ENCODE measurements at regions not wholly inside any gene's neighbourhood (a gene's known extent, or its start where the extent isn't known, plus 50 kb on each side); places are given as distances from the start of the nearest gene placed in this dataset.

GRCh38 chr7:136339464-136339863 is 362.3 kb upstream of the MTPN start:
- H3K36me3 Mint-ChIP-seq: no peaks in the 10 kb centered on the region
- DNase-seq: no peak
- POLR2A ChIA-PET: no interaction called here
- ATAC-seq (ENCODE audit: low read depth): no peak
- no peaks in the 10 kb centered on the region for H3K9me3 Mint-ChIP-seq
- no peaks in the 10 kb centered on the region for H3K27me3 Mint-ChIP-seq
- no peak overlapping the region for H3K4me3 Mint-ChIP-seq
- H3K27ac Mint-ChIP-seq: no peak overlapping the region
- no peaks in the 10 kb centered on the region for H3K4me1 Mint-ChIP-seq

DNA sequence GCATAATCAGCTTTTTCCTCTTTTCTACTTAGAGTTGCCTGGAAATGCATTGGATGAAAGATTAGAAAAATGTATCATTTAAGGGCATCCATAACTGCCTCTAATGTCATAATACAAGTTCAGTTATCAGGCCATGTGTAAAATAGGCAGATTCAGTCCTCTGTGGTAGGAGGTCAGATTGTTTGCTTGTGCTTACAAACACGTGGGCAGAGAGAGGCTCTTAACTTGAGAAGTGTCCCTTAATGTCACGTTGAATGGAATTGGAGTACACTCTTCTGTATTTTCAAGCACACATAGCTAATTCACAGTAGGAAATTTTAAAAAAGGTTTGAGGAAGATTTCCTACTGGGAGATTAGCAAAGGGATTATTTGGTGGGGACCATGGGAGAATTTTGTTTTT is 359.8 kb upstream of the MTPN start:
- Mint-ChIP-seq H3K4me1 (no peaks in the 10 kb centered on the region), H3K9me3 (no peaks in the 10 kb centered on the region), H3K4me3 (no peak overlapping the region), H3K36me3 (no peaks in the 10 kb centered on the region), H3K27ac (no peak overlapping the region), H3K27me3 (no peaks in the 10 kb centered on the region)
- POLR2A ChIA-PET: no interaction called here
- no peak for DNase-seq
- no peak for ATAC-seq (ENCODE audit: low read depth)

- no peaks in the 10 kb centered on the region for H3K36me3 Mint-ChIP-seq
- DNase-seq (no peak), ATAC-seq (ENCODE audit: low read depth) (no peak)
- no peak overlapping the region for H3K4me3 Mint-ChIP-seq
- POLR2A ChIA-PET: no interaction called here
- no peaks in the 10 kb centered on the region for H3K27me3 Mint-ChIP-seq
- no peaks in the 10 kb centered on the region for H3K9me3 Mint-ChIP-seq
- no peaks in the 10 kb centered on the region for H3K4me1 Mint-ChIP-seq
- no peak overlapping the region for H3K27ac Mint-ChIP-seq
Measured at GRCh38 chr7:136333636-136334035, 356.5 kb upstream of the MTPN start.

- POLR2A ChIA-PET: no interaction called here
- no peaks in the 10 kb centered on the region for H3K27me3 Mint-ChIP-seq
- H3K4me1 Mint-ChIP-seq: no peaks in the 10 kb centered on the region
- H3K36me3 Mint-ChIP-seq: no peaks in the 10 kb centered on the region
- H3K4me3 Mint-ChIP-seq: no peak overlapping the region
- H3K9me3 Mint-ChIP-seq: no peaks in the 10 kb centered on the region
- no peak overlapping the region for H3K27ac Mint-ChIP-seq
- DNase-seq (no peak), ATAC-seq (ENCODE audit: low read depth) (no peak)
Measured at GRCh38 chr7:136326045-136326609, 349.0 kb upstream of the MTPN start.

DNA sequence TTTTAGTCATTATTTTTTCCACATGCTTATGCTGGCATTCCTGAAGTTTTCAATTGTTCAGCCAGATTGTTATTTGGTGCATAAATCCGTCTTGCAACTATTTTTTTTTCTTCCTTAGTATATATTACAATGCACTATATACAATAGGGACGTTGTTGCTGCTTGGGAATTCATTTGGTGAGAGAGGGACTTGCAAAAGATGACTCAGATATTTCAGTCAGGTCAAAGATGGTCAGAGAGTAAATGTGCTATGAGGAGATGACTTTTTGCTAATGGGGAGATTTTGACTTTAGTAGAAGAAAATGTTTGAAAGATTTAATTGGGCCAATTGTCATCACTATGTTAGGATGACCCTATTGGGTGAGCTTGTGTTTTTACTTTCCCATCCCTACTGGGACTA is 348.4 kb upstream of the MTPN start:
- Mint-ChIP-seq H3K27me3 (no peaks in the 10 kb centered on the region), H3K36me3 (no peaks in the 10 kb centered on the region), H3K4me1 (no peaks in the 10 kb centered on the region), H3K9me3 (no peaks in the 10 kb centered on the region), H3K27ac (no peak overlapping the region), H3K4me3 (no peak overlapping the region)
- ATAC-seq (ENCODE audit: low read depth) (no peak), DNase-seq (no peak)
- POLR2A ChIA-PET: no interaction called here

DNA sequence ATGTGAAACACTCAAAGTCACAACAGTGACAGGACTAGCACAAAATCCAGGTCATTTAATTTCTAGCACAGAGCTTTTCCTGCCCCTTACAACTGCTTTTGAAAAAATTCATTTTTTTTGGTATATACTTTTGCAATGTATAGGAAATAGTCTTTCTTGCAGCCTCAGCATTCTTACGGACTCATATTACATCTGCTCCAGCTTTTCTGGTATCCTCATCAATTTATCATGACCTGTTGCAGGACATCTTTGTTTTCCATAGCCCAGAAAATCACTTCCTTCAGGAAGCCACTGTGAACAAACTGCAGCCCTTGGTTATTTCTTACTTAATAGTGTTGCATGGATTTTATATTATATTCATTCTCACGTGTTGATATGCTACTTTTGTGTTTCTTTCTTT is 347.9 kb upstream of the MTPN start:
- H3K4me1 Mint-ChIP-seq: no peaks in the 10 kb centered on the region
- no peak overlapping the region for H3K27ac Mint-ChIP-seq
- DNase-seq: no peak
- H3K4me3 Mint-ChIP-seq: no peak overlapping the region
- peaks cover under 1% of the 10 kb centered on the region for H3K9me3 Mint-ChIP-seq
- POLR2A ChIA-PET: no interaction called here
- no peak for ATAC-seq (ENCODE audit: low read depth)
- no peaks in the 10 kb centered on the region for H3K27me3 Mint-ChIP-seq
- no peaks in the 10 kb centered on the region for H3K36me3 Mint-ChIP-seq

DNA sequence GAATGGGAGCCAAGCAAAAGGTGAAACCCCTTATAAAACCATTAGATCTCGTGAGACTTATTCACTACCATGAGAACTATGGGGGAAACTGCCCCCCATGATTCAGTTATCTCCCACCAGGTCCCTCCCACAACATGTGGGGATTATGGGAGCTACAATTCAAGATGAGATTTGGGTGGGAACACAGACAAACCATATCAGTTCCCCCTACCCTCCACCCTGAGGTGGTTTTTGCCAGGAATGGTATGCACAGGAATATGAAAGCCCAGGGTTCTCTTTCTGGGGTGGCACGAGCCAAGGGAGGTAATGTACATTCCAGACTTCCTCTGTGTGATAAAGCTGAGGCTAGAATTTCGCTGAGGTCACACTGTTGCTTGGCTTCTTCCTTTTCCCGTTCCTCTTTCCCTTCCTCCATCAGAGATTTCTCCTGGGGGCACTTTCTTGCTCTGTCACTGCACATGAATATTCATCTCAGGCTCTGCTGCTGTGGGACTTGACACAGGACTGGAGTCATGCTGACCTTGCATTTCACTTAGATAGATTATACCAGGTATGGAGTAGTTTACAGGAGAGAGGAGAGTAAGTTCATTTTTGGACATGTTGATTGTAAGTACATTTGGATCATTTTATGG is 347.0 kb upstream of the MTPN start:
- Mint-ChIP-seq H3K36me3 (no peaks in the 10 kb centered on the region), H3K4me1 (no peaks in the 10 kb centered on the region), H3K27me3 (no peaks in the 10 kb centered on the region)

DNA sequence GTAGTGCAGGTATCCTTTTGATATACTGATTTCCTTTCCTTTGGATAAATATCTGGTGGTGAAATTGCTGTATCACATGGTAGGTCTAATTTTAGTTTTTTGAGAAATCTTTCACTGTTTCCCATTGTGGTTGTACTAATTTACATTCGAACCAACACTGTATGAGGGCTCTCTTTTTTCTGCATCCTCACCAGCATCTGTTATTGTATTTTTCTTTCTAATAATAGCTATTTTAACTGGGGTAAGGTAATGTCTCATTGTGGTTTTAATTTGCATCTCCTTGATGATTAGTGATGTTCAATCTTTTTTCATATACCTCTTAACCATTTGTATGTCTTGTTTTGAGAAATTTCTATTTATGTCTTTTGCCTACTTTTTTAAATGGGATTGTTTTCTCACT is 335.4 kb upstream of the MTPN start:
- peaks cover 8% of the 10 kb centered on the region for H3K9me3 Mint-ChIP-seq
- no peaks in the 10 kb centered on the region for H3K27me3 Mint-ChIP-seq
- no peaks in the 10 kb centered on the region for H3K4me1 Mint-ChIP-seq
- ATAC-seq (ENCODE audit: low read depth): no peak
- POLR2A ChIA-PET: no interaction called here
- H3K27ac Mint-ChIP-seq: no peak overlapping the region
- no peak for DNase-seq
- no peaks in the 10 kb centered on the region for H3K36me3 Mint-ChIP-seq
- no peak overlapping the region for H3K4me3 Mint-ChIP-seq

More for the DNA sequence above, 347.0 kb upstream of the MTPN start:
- H3K4me3 Mint-ChIP-seq: no peak overlapping the region
- ATAC-seq (ENCODE audit: low read depth) (no peak), DNase-seq (no peak)
- POLR2A ChIA-PET: no interaction called here
- H3K27ac Mint-ChIP-seq: no peak overlapping the region
- peaks cover 1% of the 10 kb centered on the region for H3K9me3 Mint-ChIP-seq

- H3K4me1 Mint-ChIP-seq: no peaks in the 10 kb centered on the region
- ATAC-seq (ENCODE audit: low read depth): no peak
- H3K9me3 Mint-ChIP-seq: peaks cover 5% of the 10 kb centered on the region
- H3K27ac Mint-ChIP-seq: no peak overlapping the region
- POLR2A ChIA-PET: no interaction called here
- DNase-seq: no peak
- no peaks in the 10 kb centered on the region for H3K27me3 Mint-ChIP-seq
- no peaks in the 10 kb centered on the region for H3K36me3 Mint-ChIP-seq
- no peak overlapping the region for H3K4me3 Mint-ChIP-seq
Measured at GRCh38 chr7:136309407-136309806, 332.2 kb upstream of the MTPN start.

DNA sequence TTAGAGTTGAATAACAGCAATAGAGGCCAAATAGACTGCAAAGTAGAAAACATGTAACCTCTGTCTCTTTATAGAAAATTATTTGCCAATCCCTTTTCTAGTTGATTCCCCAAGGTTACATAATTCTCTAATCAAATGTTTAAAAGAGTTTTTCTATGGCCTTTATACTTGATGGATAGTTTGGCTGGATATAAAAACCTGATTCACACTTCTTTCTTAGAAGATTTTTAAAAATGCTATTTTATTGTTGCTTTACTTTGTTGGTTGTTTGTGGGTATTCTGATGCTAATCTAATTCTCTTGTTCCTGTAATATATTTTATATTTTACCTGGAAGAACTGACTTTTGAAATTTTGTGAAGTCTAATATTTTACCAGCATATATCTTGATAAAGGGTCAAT is 331.1 kb upstream of the MTPN start:
- DNase-seq: no peak
- peaks cover 5% of the 10 kb centered on the region for H3K9me3 Mint-ChIP-seq
- H3K4me1 Mint-ChIP-seq: no peaks in the 10 kb centered on the region
- no peak for ATAC-seq (ENCODE audit: low read depth)
- H3K4me3 Mint-ChIP-seq: no peak overlapping the region
- H3K27me3 Mint-ChIP-seq: no peaks in the 10 kb centered on the region
- POLR2A ChIA-PET: no interaction called here
- H3K27ac Mint-ChIP-seq: no peak overlapping the region
- H3K36me3 Mint-ChIP-seq: no peaks in the 10 kb centered on the region

GRCh38 chr7:136303162-136303561 is 326.0 kb upstream of the MTPN start:
- Mint-ChIP-seq H3K27ac (no peak overlapping the region), H3K36me3 (no peaks in the 10 kb centered on the region), H3K4me3 (no peak overlapping the region), H3K27me3 (no peaks in the 10 kb centered on the region), H3K9me3 (peaks cover 5% of the 10 kb centered on the region), H3K4me1 (no peaks in the 10 kb centered on the region)
- POLR2A ChIA-PET: no interaction called here
- ATAC-seq (ENCODE audit: low read depth): no peak
- DNase-seq: no peak

DNA sequence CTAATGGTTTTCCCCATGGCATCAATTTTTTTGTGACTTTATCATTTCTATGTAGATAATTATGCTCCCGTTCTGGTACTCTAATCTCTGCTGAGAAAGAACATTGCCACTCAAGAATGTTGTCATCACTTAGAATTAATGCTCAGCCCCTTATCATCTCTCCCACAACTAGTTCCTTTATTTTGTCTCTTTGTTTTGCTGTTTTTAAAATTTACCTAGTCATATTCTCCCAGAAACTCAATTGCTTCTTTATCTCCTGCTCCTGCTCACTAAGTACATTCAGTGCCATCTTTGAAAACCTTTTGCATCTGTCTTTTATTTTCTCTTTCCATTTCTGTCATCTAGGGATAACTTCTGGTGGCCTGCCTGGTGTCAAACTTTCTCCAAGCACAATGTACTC is 324.9 kb upstream of the MTPN start:
- Mint-ChIP-seq H3K9me3 (peaks cover 5% of the 10 kb centered on the region), H3K4me1 (no peaks in the 10 kb centered on the region), H3K27ac (no peak overlapping the region), H3K27me3 (no peaks in the 10 kb centered on the region), H3K4me3 (no peak overlapping the region), H3K36me3 (no peaks in the 10 kb centered on the region)
- POLR2A ChIA-PET: interaction anchor here (0.7 kb wide), 1 partner anchor 73 kb away, joined by 3 read pairs; no protein-coding TSS in a partner anchor
- DNase-seq (no peak), ATAC-seq (ENCODE audit: low read depth) (no peak)

DNA sequence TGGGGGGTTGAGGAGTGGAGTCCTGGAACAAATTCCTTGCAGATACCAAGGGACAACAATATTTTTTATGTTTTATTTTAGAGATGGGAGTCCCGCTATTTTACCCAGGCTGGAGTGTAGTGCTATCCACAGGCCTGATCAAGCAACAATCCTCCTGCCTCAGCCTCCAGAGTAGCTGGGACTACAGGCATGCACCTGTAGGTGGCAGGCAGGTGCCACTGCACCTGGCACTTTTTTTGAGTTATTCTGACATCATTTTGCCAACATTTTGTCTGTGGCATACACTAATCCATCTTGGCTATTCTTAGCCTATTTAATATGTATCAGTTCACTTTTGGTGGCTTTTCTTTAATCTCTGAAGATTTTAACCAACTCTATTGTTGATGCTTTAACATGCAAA is 317.8 kb upstream of the MTPN start:
- POLR2A ChIA-PET: no interaction called here
- no peaks in the 10 kb centered on the region for H3K27me3 Mint-ChIP-seq
- no peak overlapping the region for H3K4me3 Mint-ChIP-seq
- ATAC-seq (ENCODE audit: low read depth): no peak
- H3K36me3 Mint-ChIP-seq: no peaks in the 10 kb centered on the region
- H3K4me1 Mint-ChIP-seq: no peaks in the 10 kb centered on the region
- H3K9me3 Mint-ChIP-seq: no peaks in the 10 kb centered on the region
- DNase-seq: no peak
- H3K27ac Mint-ChIP-seq: no peak overlapping the region

DNA sequence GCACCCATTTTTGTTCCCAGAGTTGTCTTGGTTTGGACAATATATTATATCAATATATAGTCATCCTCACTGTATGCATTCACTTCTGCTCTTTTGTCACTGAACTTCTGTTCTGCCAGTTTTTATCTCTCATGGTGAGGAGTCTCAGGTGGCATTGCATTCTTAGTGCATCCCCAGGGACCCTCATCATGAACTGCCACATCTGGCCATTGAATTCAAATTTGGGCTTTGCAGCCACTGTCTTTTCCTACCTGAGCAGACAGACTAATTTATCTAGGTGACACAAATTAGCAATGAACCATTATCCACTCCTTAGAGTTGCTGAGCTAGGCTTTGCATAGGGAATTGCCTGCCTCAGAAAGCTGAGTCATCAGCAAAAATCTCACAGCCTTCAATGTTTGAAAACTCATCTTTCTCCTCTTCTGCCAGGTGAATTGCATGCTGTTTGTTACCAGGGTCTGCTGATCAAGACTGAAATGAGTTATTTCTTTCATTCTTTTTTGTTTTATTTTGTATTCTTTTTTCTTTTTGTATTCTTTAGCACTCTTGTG is 316.8 kb upstream of the MTPN start:
- Mint-ChIP-seq H3K4me3 (no peak overlapping the region), H3K27me3 (no peaks in the 10 kb centered on the region), H3K4me1 (no peaks in the 10 kb centered on the region), H3K9me3 (no peaks in the 10 kb centered on the region), H3K27ac (no peak overlapping the region), H3K36me3 (no peaks in the 10 kb centered on the region)
- ATAC-seq (ENCODE audit: low read depth) (no peak), DNase-seq (no peak)
- POLR2A ChIA-PET: no interaction called here

All from activated naive CD8-positive, alpha-beta T cell treated with anti-CD3 and anti-CD28 coated beads, Interleukin-2, amount 10 ng/mL, durations not matched to agents 7 days and 5 days (primary cell).